Vagina (tissue), 2 donors: ENCODE measurements at regions not wholly inside any gene's neighbourhood (a gene's known extent, or its start where the extent isn't known, plus 50 kb on each side); places are given as distances from the start of the nearest gene placed in this dataset.
"Not testable (repeated sequence)": the region's sequence is repeated elsewhere in the genome, so short reads cannot be mapped to it uniquely, and the experiment has no call there.

Experiments used
- DNase-seq, 2 donors: peaks; one replicate each; pipeline ENCODE4 v3.0.0-alpha.2; 2017; ENCODE audit errors: extremely low spot score in 2 of 2
- H3K27ac ChIP-seq: fragments of 200-600 bp; sonication (generic); one replicate; pipeline ENCODE4 v1.5.1; 2019
- H3K27me3 ChIP-seq: fragments of 200-600 bp; sonication (generic); one replicate; pipeline ENCODE4 v1.5.1; 2019
- H3K36me3 ChIP-seq, 2 donors: fragments of 200-600 bp; sonication (generic); one replicate each; pipeline ENCODE4 v1.5.1; 2017 to 2019
- H3K4me1 ChIP-seq: fragments of 200-600 bp; sonication (generic); one replicate; pipeline ENCODE4 v1.5.1; 2019
- H3K4me3 ChIP-seq, 2 donors: fragments of 200-600 bp; sonication (generic); 1 replicate in 1 of 2; 2 replicates in 1 of 2; pipeline ENCODE4 v1.5.1; 2016 to 2019
- H3K9me3 ChIP-seq: fragments of 200-600 bp; sonication (generic); one replicate; pipeline ENCODE4 v1.5.1; 2019
- CTCF ChIP-seq, 3 experiments: fragments of 450-650 bp in 2 of 3; fragments of 200-600 bp in 1 of 3; sonication (generic) in 1 of 3; IDR thresholded peaks; one replicate each; pipeline ENCODE4 v1.5.1; 2017 to 2019; ENCODE audit warnings: antibody characterized with exemption in 3 of 3, mild to moderate bottlenecking in 2 of 3, moderate library complexity in 2 of 3
- POLR2A ChIP-seq, 2 donors: fragments of 450-650 bp; IDR thresholded peaks; one replicate each; pipeline ENCODE4 v1.6.1; 2017; ENCODE audit warnings: antibody characterized with exemption in 2 of 2, mild to moderate bottlenecking in 2 of 2, moderate library complexity in 2 of 2
- POLR2AphosphoS5 ChIP-seq, 2 donors: sonication (generic); formaldehyde crosslinking; IDR thresholded peaks; one replicate each; pipeline ENCODE4 v1.9.0; 2017; ENCODE audit warnings: antibody characterized with exemption in 2 of 2, mild to moderate bottlenecking in 2 of 2, low read depth in 1 of 2; ENCODE audit not compliant: insufficient read depth in 1 of 2
- intact Hi-C: fragments of 100-400 bp; cut with DNase I; formaldehyde crosslinking; loops from one replicate; pipeline ENCODE4 v1.15.1; 2023

- Histone ChIP-seq H3K9me3 (no peaks in the 10 kb centered on the region), H3K27me3 (no peaks in the 10 kb centered on the region), H3K4me1 (no peaks in the 10 kb centered on the region), H3K4me3 (no peak overlapping the region), H3K36me3 (no peaks in the 10 kb centered on the region), H3K27ac (no peak overlapping the region)
- intact Hi-C loops: no loop called here
- no peak for DNase-seq
- TF ChIP-seq CTCF (IDR thresholded peaks at IDR 0.05) (no peak), POLR2AphosphoS5 (IDR thresholded peaks at IDR 0.05; ENCODE audit: insufficient read depth in 1 of 2, low read depth in 1 of 2) (no peak), POLR2A (IDR thresholded peaks at IDR 0.05) (no peak)
Measured at GRCh38 chr16:29148131-29148691, 163.4 kb downstream of the LAT start.

GRCh38 chr16:29147710-29148109 lies 162.9 kb downstream of the LAT start:
- intact Hi-C loops, H3K4me1 ChIP-seq, H3K36me3 ChIP-seq, H3K9me3 ChIP-seq, H3K27me3 ChIP-seq, H3K27ac ChIP-seq, H3K4me3 ChIP-seq, DNase-seq: not testable (repeated sequence)

GRCh38 chr16:29146808-29147643 lies 162.2 kb downstream of the LAT start:
- intact Hi-C loops, H3K27ac ChIP-seq, H3K9me3 ChIP-seq, H3K27me3 ChIP-seq, H3K36me3 ChIP-seq, DNase-seq, H3K4me3 ChIP-seq, H3K4me1 ChIP-seq: not testable (repeated sequence)

- TF ChIP-seq POLR2AphosphoS5 (IDR thresholded peaks at IDR 0.05; ENCODE audit: insufficient read depth in 1 of 2, low read depth in 1 of 2): no peak
- TF ChIP-seq CTCF (IDR thresholded peaks at IDR 0.05): no peak
- no peak for TF ChIP-seq POLR2A (IDR thresholded peaks at IDR 0.05)
- Histone ChIP-seq H3K4me3 (no peak overlapping the region), H3K36me3 (no peaks in the 10 kb centered on the region), H3K27ac (no peak overlapping the region), H3K27me3 (no peaks in the 10 kb centered on the region), H3K9me3 (no peaks in the 10 kb centered on the region), H3K4me1 (no peaks in the 10 kb centered on the region)
- intact Hi-C loops: no loop called here
- no peak for DNase-seq
Measured at GRCh38 chr16:29146266-29146665, 161.4 kb downstream of the LAT start.

GRCh38 chr16:29145486-29146225 lies 160.8 kb downstream of the LAT start:
- DNase-seq, H3K27ac ChIP-seq, H3K4me3 ChIP-seq, H3K27me3 ChIP-seq, intact Hi-C loops, H3K9me3 ChIP-seq, H3K36me3 ChIP-seq, H3K4me1 ChIP-seq: not testable (repeated sequence)

- intact Hi-C loops, DNase-seq, H3K4me1 ChIP-seq, H3K27me3 ChIP-seq, H3K36me3 ChIP-seq, H3K4me3 ChIP-seq, H3K27ac ChIP-seq, H3K9me3 ChIP-seq: not testable (repeated sequence)
Measured at GRCh38 chr16:29145086-29145485, 160.2 kb downstream of the LAT start.

- H3K4me3 ChIP-seq, H3K27me3 ChIP-seq, intact Hi-C loops, H3K4me1 ChIP-seq, H3K36me3 ChIP-seq, DNase-seq, H3K9me3 ChIP-seq, H3K27ac ChIP-seq: not testable (repeated sequence)
Measured at GRCh38 chr16:29144669-29145062, 159.8 kb downstream of the LAT start.

GRCh38 chr16:29143739-29144668 lies 159.2 kb downstream of the LAT start:
- H3K4me1 ChIP-seq, DNase-seq, intact Hi-C loops, H3K27me3 ChIP-seq, H3K9me3 ChIP-seq, H3K4me3 ChIP-seq, H3K27ac ChIP-seq, H3K36me3 ChIP-seq: not testable (repeated sequence)

- DNase-seq, H3K36me3 ChIP-seq, H3K4me1 ChIP-seq, H3K4me3 ChIP-seq, H3K27ac ChIP-seq, intact Hi-C loops, H3K27me3 ChIP-seq, H3K9me3 ChIP-seq: not testable (repeated sequence)
Measured at GRCh38 chr16:29142506-29142905, 157.7 kb downstream of the LAT start.
